H1 (cell line): ENCODE measurements at regions not wholly inside any gene's neighbourhood (a gene's known extent, or its start where the extent isn't known, plus 50 kb on each side); places are given as distances from the start of the nearest gene placed in this dataset.

Experiments used
- CTCF ChIA-PET: fragments of 300-600 bp; sonication (Branson Sonifier 250); formaldehyde crosslinking; loops from one replicate; lab custom pipeline; 2021; ENCODE audit not compliant: partially characterized antibody; lab: Charles Lee
- POLR2A ChIA-PET: fragments of 300-600 bp; sonication (Branson Sonifier 250); formaldehyde crosslinking; loops from one replicate; lab custom pipeline; 2021; ENCODE audit warnings: inconsistent platforms; ENCODE audit not compliant: partially characterized antibody; lab: Charles Lee
- DNase-seq, 2 experiments: peaks; one replicate each; pipeline versions ENCODE4 v3.0.0 to v3.0.0-alpha.2; 2010 to 2022; ENCODE audit warnings: low spot score in 2 of 2, low read depth in 1 of 2, mixed read lengths in 1 of 2
- FAIRE-seq: peaks from 2 replicates; lab custom pipeline; 2011; peaks lifted over from hg19 to GRCh38; lab: Jason Lieb, UNC
- H2AFZ ChIP-seq: 2 replicates; pipeline ENCODE4 v1.8.1; 2012; ENCODE audit warnings: low read length, inconsistent platforms
- H2AK5ac ChIP-seq: 2 replicates; pipeline ENCODE4 v1.6.1; 2013; ENCODE audit warnings: low read depth, low read length
- H2BK120ac ChIP-seq: replicated peaks from 2 replicates; pipeline ENCODE3; 2013; ENCODE audit warnings: low read depth, low read length, inconsistent platforms
- H2BK12ac ChIP-seq: 2 replicates; pipeline ENCODE4 v1.6.1; 2013; ENCODE audit warnings: low read depth, low read length
- H2BK15ac ChIP-seq: 2 replicates; pipeline ENCODE4 v1.6.1; 2013; ENCODE audit warnings: low read length
- H2BK20ac ChIP-seq: 2 replicates; pipeline ENCODE4 v1.6.1; 2013; ENCODE audit warnings: low read length
- H2BK5ac ChIP-seq: 2 replicates; pipeline ENCODE4 v1.6.1; 2013; ENCODE audit warnings: low read depth, low read length
- H3K14ac ChIP-seq: 2 replicates; pipeline ENCODE4 v1.6.1; 2013; ENCODE audit warnings: inconsistent platforms; ENCODE audit not compliant: insufficient read length
- H3K18ac ChIP-seq: 2 replicates; pipeline ENCODE4 v1.6.1; 2013; ENCODE audit warnings: low read length; ENCODE audit errors: extremely low read depth
- H3K23ac ChIP-seq: 2 replicates; pipeline ENCODE4 v1.6.1; 2013; ENCODE audit warnings: inconsistent platforms; ENCODE audit not compliant: insufficient read length
- H3K23me2 ChIP-seq: 2 replicates; pipeline ENCODE4 v1.6.1; 2013; ENCODE audit warnings: low read depth, low read length
- H3K27ac ChIP-seq: 2 replicates; pipeline ENCODE4 v1.6.1; 2011; ENCODE audit warnings: low read depth, low read length, inconsistent platforms
- H3K27me3 ChIP-seq, 4 experiments: replicated peaks in 1 of 4; 1 replicate in 1 of 4; 2 replicates in 3 of 4; pipeline versions ENCODE4 v1.6.1 to v1.8.1; 2011 to 2013; ENCODE audit warnings: low read length in 3 of 4, mild to moderate bottlenecking in 3 of 4, inconsistent platforms in 2 of 4, mixed read lengths in 2 of 4, moderate library complexity in 1 of 4; ENCODE audit not compliant: control insufficient read depth in 3 of 4, insufficient read depth in 3 of 4; ENCODE audit errors: extremely low read depth in 1 of 4
- H3K36me3 ChIP-seq, 4 experiments: 2 replicates each; pipeline versions ENCODE4 v1.6.1 to v1.8.1; 2011 to 2013; ENCODE audit warnings: mild to moderate bottlenecking in 4 of 4, low read length in 3 of 4, moderate library complexity in 2 of 4, control low read depth in 1 of 4, inconsistent platforms in 1 of 4; ENCODE audit not compliant: insufficient read depth in 4 of 4, control insufficient read depth in 2 of 4
- H3K4ac ChIP-seq: replicated peaks from 2 replicates; pipeline ENCODE3; 2013; ENCODE audit warnings: low read length, low read depth, mixed read lengths, inconsistent platforms; ENCODE audit not compliant: insufficient read length
- H3K4me1 ChIP-seq, 4 experiments: replicated peaks in 1 of 4; 1 replicate in 1 of 4; 2 replicates in 3 of 4; pipeline versions ENCODE4 v1.6.1 to v1.8.1; 2011 to 2013; ENCODE audit warnings: low read length in 3 of 4, inconsistent platforms in 2 of 4, mixed read lengths in 1 of 4; ENCODE audit not compliant: insufficient read depth in 4 of 4, control insufficient read depth in 3 of 4
- H3K4me2 ChIP-seq, 2 experiments: 2 replicates each; pipeline versions ENCODE4 v1.6.1 to v1.8.1; 2011 to 2013; ENCODE audit warnings: low read depth in 2 of 2, low read length in 2 of 2, control low read depth in 1 of 2, inconsistent platforms in 1 of 2, mild to moderate bottlenecking in 1 of 2; ENCODE audit not compliant: insufficient read depth in 1 of 2
- H3K4me3 ChIP-seq, 4 experiments: fragments of 200-600, 300-600 bp in 1 of 4; sonication (generic), shearing (Covaris generic), sonication (Bioruptor Twin) in 1 of 4; 2 replicates each; pipeline versions ENCODE4 v1.5.1 to v1.8.1; 2011 to 2016; ENCODE audit warnings: low read length in 4 of 4, low read depth in 3 of 4, control low read depth in 2 of 4, inconsistent platforms in 2 of 4, mild to moderate bottlenecking in 2 of 4, mixed read lengths in 1 of 4, moderate library complexity in 1 of 4; ENCODE audit not compliant: insufficient read depth in 2 of 4; ENCODE audit errors: extremely low read depth in 1 of 4
- H3K56ac ChIP-seq: replicated peaks from 2 replicates; pipeline ENCODE3; 2013; ENCODE audit warnings: low read depth, mild to moderate bottlenecking, mixed read lengths, low read length, inconsistent platforms; ENCODE audit not compliant: insufficient read length
- H3K79me1 ChIP-seq: 2 replicates; pipeline ENCODE4 v1.6.1; 2013; ENCODE audit warnings: low read depth, low read length, control low read depth
- H3K79me2 ChIP-seq, 2 experiments: 2 replicates each; pipeline versions ENCODE4 v1.6.1 to v1.8.1; 2012 to 2013; ENCODE audit warnings: low read length in 2 of 2, mild to moderate bottlenecking in 2 of 2, inconsistent platforms in 1 of 2; ENCODE audit not compliant: insufficient read depth in 2 of 2, control insufficient read depth in 1 of 2
- H3K9ac ChIP-seq, 4 experiments: replicated peaks in 1 of 4; 1 replicate in 1 of 4; 2 replicates in 3 of 4; pipeline versions ENCODE4 v1.6.1 to v1.8.1; 2011 to 2013; ENCODE audit warnings: low read depth in 3 of 4, low read length in 3 of 4, control low read depth in 2 of 4, mild to moderate bottlenecking in 2 of 4, moderate library complexity in 2 of 4, inconsistent platforms in 1 of 4; ENCODE audit errors: extremely low read depth in 1 of 4
- H3K9me3 ChIP-seq, 2 experiments: 2 replicates each; pipeline versions ENCODE4 v1.6.1 to v1.8.1; 2012 to 2013; ENCODE audit warnings: mild to moderate bottlenecking in 2 of 2, moderate library complexity in 2 of 2, control low read depth in 1 of 2, inconsistent platforms in 1 of 2, low read depth in 1 of 2, low read length in 1 of 2, mixed read lengths in 1 of 2; ENCODE audit not compliant: insufficient read depth in 2 of 2
- H4K20me1 ChIP-seq, 2 experiments: replicated peaks in 1 of 2; 2 replicates each; pipeline versions ENCODE3 to v1.8.1; 2011 to 2013; ENCODE audit warnings: inconsistent platforms in 2 of 2, low read length in 2 of 2, mild to moderate bottlenecking in 1 of 2; ENCODE audit not compliant: insufficient read depth in 2 of 2, control insufficient read depth in 1 of 2
- H4K5ac ChIP-seq: 2 replicates; pipeline ENCODE4 v1.6.1; 2013; ENCODE audit warnings: low read length, low read depth, mixed read lengths, inconsistent platforms; ENCODE audit not compliant: insufficient read length
- H4K8ac ChIP-seq: 2 replicates; pipeline ENCODE4 v1.8.0; 2013; ENCODE audit warnings: mild to moderate bottlenecking, moderate library complexity, low read length, inconsistent platforms; ENCODE audit not compliant: insufficient read depth; ENCODE audit errors: extremely low read depth
- H4K91ac ChIP-seq: replicated peaks from 2 replicates; pipeline ENCODE3; 2013; ENCODE audit warnings: low read length, mixed read lengths, inconsistent platforms; ENCODE audit not compliant: insufficient read length
- CHD2 ChIP-seq: IDR thresholded peaks from 2 replicates; pipeline ENCODE4 v1.6.1; 2012; ENCODE audit warnings: low read length, improper control_type of control experiment
- E2F6 ChIP-seq: IDR thresholded peaks from 2 replicates; pipeline ENCODE4 v1.6.1; 2012; ENCODE audit warnings: inconsistent platforms
- GTF2F1 ChIP-seq: IDR thresholded peaks from 2 replicates; pipeline ENCODE4 v1.6.1; 2012; ENCODE audit warnings: low read depth, low read length, improper control_type of control experiment, borderline replicate concordance
- MAFK ChIP-seq: IDR thresholded peaks from 2 replicates; pipeline ENCODE4 v1.6.1; 2012; ENCODE audit warnings: low read depth, mild to moderate bottlenecking, improper control_type of control experiment, low read length
- POU5F1 ChIP-seq: IDR thresholded peaks from 2 replicates; pipeline ENCODE4 v1.6.1; 2011; ENCODE audit warnings: low read depth, mild to moderate bottlenecking, low read length, moderate library complexity
- RXRA ChIP-seq: IDR thresholded peaks from 2 replicates; pipeline ENCODE4 v1.6.1; 2011; ENCODE audit warnings: low read depth, mild to moderate bottlenecking, low read length, moderate library complexity; ENCODE audit not compliant: insufficient read depth
- SP1 ChIP-seq: IDR thresholded peaks from 2 replicates; pipeline ENCODE4 v1.6.1; 2011; ENCODE audit warnings: low read depth, low read length
- SP4 ChIP-seq: IDR thresholded peaks from 2 replicates; pipeline ENCODE4 v1.6.1; 2012; ENCODE audit warnings: low read length, inconsistent platforms
- SRF ChIP-seq: IDR thresholded peaks from 2 replicates; pipeline ENCODE4 v1.6.1; 2011; ENCODE audit warnings: mild to moderate bottlenecking, low read depth, low read length, moderate library complexity
- TEAD4 ChIP-seq: IDR thresholded peaks from 2 replicates; pipeline ENCODE4 v1.6.1; 2012; ENCODE audit warnings: low read depth, low read length, inconsistent platforms, mixed read lengths
- ZNF274 ChIP-seq: IDR thresholded peaks from 2 replicates; pipeline ENCODE4 v1.7.0; 2012; ENCODE audit warnings: low read length, borderline replicate concordance; ENCODE audit errors: extremely low read depth
- WGBS, 2 experiments: shearing (Covaris generic) in 1 of 2; methylation state at CpG; one replicate each; pipeline versions ENCODE4 v1.1.6 to v1.1.7; 2013 to 2015; ENCODE audit warnings: low lambda C conversion rate in 2 of 2, mixed read lengths in 2 of 2, inconsistent platforms in 1 of 2, low coverage in 1 of 2, missing lambda C conversion rate in 1 of 2; ENCODE audit not compliant: insufficient replicate concordance in 2 of 2, insufficient coverage in 1 of 2, insufficient read length in 1 of 2; ENCODE audit errors: extremely low coverage in 1 of 2, missing lambda C conversion rate in 1 of 2; 5-methylcytosine and 5-hydroxymethylcytosine counted together
- TF ChIP-seq, protein P1 (sequence below), 3 experiments: IDR thresholded peaks; 1 replicate in 2 of 3; 2 replicates in 1 of 3; pipeline versions ENCODE4 v1.5.1 to v1.6.1; 2011; ENCODE audit warnings: low read length in 3 of 3, mild to moderate bottlenecking in 3 of 3, inconsistent platforms in 2 of 3, low read depth in 1 of 3, moderate library complexity in 1 of 3; ENCODE audit not compliant: insufficient read depth in 1 of 3; ENCODE audit errors: control extremely low read depth in 1 of 3

- Histone ChIP-seq H3K56ac (no peak overlapping the region), H4K20me1 (no peaks in the 10 kb centered on the region), H2AFZ (no peak overlapping the region), H3K27ac (no peak overlapping the region), H3K14ac (no peak overlapping the region), H3K27me3 (no peaks in the 10 kb centered on the region), H3K36me3 (no peaks in the 10 kb centered on the region), H3K9me3 (no peaks in the 10 kb centered on the region), H2BK5ac (no peak overlapping the region), H3K23ac (no peak overlapping the region), H3K4me1 (no peaks in the 10 kb centered on the region), H2BK20ac (no peak overlapping the region), H2BK12ac (no peak overlapping the region), H4K5ac (no peak overlapping the region), H3K4me3 (no peak overlapping the region), H4K8ac (no peak overlapping the region), H3K79me2 (no peaks in the 10 kb centered on the region), H3K4ac (no peak overlapping the region), H2AK5ac (no peak overlapping the region), H3K18ac (no peak overlapping the region), H3K23me2 (no peaks in the 10 kb centered on the region), H3K4me2 (no peak overlapping the region), H2BK15ac (no peak overlapping the region), H2BK120ac (no peak overlapping the region), H4K91ac (no peak overlapping the region), H3K79me1 (no peaks in the 10 kb centered on the region), H3K9ac (no peak overlapping the region)
- CTCF ChIA-PET = no interaction called here
- POLR2A ChIA-PET = no interaction called here
- DNase-seq (no peak), FAIRE-seq (no peak)
- 94% methylated on average over 3 of the region's 3 CpGs; no CpG with 5 or more reads in 1 of the 2 experiments for WGBS, 2 experiments
- TF ChIP-seq E2F6 (no peak), TEAD4 (no peak), RXRA (no peak), SP1 (no peak), SP4 (no peak), GTF2F1 (no peak), SRF (no peak), MAFK (no peak), POU5F1 (no peak), ZNF274 (no peak), CHD2 (no peak)
- TF ChIP-seq, protein P1, sequence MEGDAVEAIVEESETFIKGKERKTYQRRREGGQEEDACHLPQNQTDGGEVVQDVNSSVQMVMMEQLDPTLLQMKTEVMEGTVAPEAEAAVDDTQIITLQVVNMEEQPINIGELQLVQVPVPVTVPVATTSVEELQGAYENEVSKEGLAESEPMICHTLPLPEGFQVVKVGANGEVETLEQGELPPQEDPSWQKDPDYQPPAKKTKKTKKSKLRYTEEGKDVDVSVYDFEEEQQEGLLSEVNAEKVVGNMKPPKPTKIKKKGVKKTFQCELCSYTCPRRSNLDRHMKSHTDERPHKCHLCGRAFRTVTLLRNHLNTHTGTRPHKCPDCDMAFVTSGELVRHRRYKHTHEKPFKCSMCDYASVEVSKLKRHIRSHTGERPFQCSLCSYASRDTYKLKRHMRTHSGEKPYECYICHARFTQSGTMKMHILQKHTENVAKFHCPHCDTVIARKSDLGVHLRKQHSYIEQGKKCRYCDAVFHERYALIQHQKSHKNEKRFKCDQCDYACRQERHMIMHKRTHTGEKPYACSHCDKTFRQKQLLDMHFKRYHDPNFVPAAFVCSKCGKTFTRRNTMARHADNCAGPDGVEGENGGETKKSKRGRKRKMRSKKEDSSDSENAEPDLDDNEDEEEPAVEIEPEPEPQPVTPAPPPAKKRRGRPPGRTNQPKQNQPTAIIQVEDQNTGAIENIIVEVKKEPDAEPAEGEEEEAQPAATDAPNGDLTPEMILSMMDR (IDR thresholded peaks at IDR 0.05; ENCODE audit: control extremely low read depth in 1 of 3, insufficient read depth in 1 of 3, low read depth in 1 of 3, low read length in 3 of 3) = no peak
These were observed 85.4 kb upstream of the ARMCX2 start for GRCh38 chrX:101745046-101745445.
